ENCODE measurements at regions not wholly inside any gene's neighbourhood (a gene's known extent, or its start where the extent isn't known, plus 50 kb on each side); places are given as distances from the start of the nearest gene placed in this dataset.

- no peaks in the 10 kb centered on the region for H4K20me1 ChIP-seq (ENCODE audit: insufficient read depth, low read length)
- no peak overlapping the region for H3K27ac ChIP-seq (ENCODE audit: low read depth in 1 of 2, low read length in 2 of 2)
- no peaks in the 10 kb centered on the region for H3K27me3 ChIP-seq (ENCODE audit: control insufficient read depth in 2 of 2, insufficient read depth in 2 of 2, low read length in 2 of 2)
- Mint-ChIP-seq H3K4me1 (peaks cover 35% of the 10 kb centered on the region), H3K27ac (no peak overlapping the region), H3K4me3 (no peak overlapping the region), H3K9me3 (peaks cover 0 to 3% (median 0%) of the 10 kb centered on the region in 7 donors), H3K27me3 (ENCODE audit: low read depth in 3 of 3) (peaks cover 9 to 11% (median 11%) of the 10 kb centered on the region in 3 donors), H3K36me3 (no peaks in the 10 kb centered on the region)
- intact Hi-C loops (cut with micrococcal nuclease), result loop anchor here in 1 of 2 donors (5.0 kb wide), 1 partner anchor 95 kb away; no protein-coding TSS in a partner anchor
- no peaks in the 10 kb centered on the region for H3K9me3 ChIP-seq (replicated peaks in 1 of 2; ENCODE audit: control insufficient read depth in 1 of 2, insufficient read depth in 1 of 2, low read length in 2 of 2)
- no CpG with 5 or more reads among the region's 3 CpGs for WGBS (ENCODE audit: insufficient coverage)
- H3K79me2 ChIP-seq (ENCODE audit: insufficient read depth, low read length), result no peaks in the 10 kb centered on the region
- no peak for TF ChIP-seq CTCF (IDR thresholded peaks at IDR 0.05)
- no peak overlapping the region for H2AFZ ChIP-seq (ENCODE audit: insufficient read depth, low read depth, low read length, poor library complexity, severe bottlenecking)
- no peak overlapping the region for H3K9ac ChIP-seq (ENCODE audit: insufficient read depth, low read length, poor library complexity, severe bottlenecking)
- no peak overlapping the region for H3K4me3 ChIP-seq (replicated peaks in 1 of 3; ENCODE audit: low read depth in 2 of 3, low read length in 3 of 3)
- H3K4me1 ChIP-seq (ENCODE audit: control insufficient read depth in 1 of 2, insufficient read depth in 2 of 2, low read length in 2 of 2), result peaks cover 25 to 31% of the 10 kb centered on the region in 2 donors
- no peak for DNase-seq
- no peaks in the 10 kb centered on the region for H3K36me3 ChIP-seq (replicated peaks in 1 of 2; ENCODE audit: control insufficient read depth in 1 of 2, insufficient read depth in 2 of 2, low read length in 2 of 2)
- no peak overlapping the region for H3K4me2 ChIP-seq (replicated peaks; ENCODE audit: extremely low read depth, low read length, poor library complexity, severe bottlenecking)
Measured at GRCh38 chr1:19577561-19577960, 66.5 kb upstream of the NBL1 start.

GRCh38 chr1:19577036-19577435 is 67.1 kb upstream of the NBL1 start:
- WGBS (ENCODE audit: insufficient coverage), result 89% methylated on average over 3 of the region's 5 CpGs
- H2AFZ ChIP-seq (ENCODE audit: insufficient read depth, low read depth, low read length, poor library complexity, severe bottlenecking), result no peak overlapping the region
- H3K9me3 Mint-ChIP-seq, result peaks cover 0 to 3% (median 0%) of the 10 kb centered on the region in 7 donors
- peaks cover 11 to 14% (median 11%) of the 10 kb centered on the region in 3 donors for H3K27me3 Mint-ChIP-seq (ENCODE audit: low read depth in 3 of 3)
- intact Hi-C loops (cut with micrococcal nuclease), result loop anchor here in 1 of 2 donors (5.0 kb wide), 1 partner anchor 95 kb away; no protein-coding TSS in a partner anchor
- H4K20me1 ChIP-seq (ENCODE audit: insufficient read depth, low read length), result no peaks in the 10 kb centered on the region
- no peaks in the 10 kb centered on the region for H3K79me2 ChIP-seq (ENCODE audit: insufficient read depth, low read length)
- peaks cover 31% of the 10 kb centered on the region for H3K4me1 Mint-ChIP-seq
- peak overlapping the region in 1 of 2 donors; percentile 56 for H3K4me3 Mint-ChIP-seq
- TF ChIP-seq CTCF (IDR thresholded peaks at IDR 0.05), result no peak
- H3K4me1 ChIP-seq (ENCODE audit: control insufficient read depth in 1 of 2, insufficient read depth in 2 of 2, low read length in 2 of 2), result peaks cover 25 to 29% of the 10 kb centered on the region in 2 donors
- H3K27ac ChIP-seq (ENCODE audit: low read depth in 1 of 2, low read length in 2 of 2), result no peak overlapping the region
- H3K4me2 ChIP-seq (replicated peaks; ENCODE audit: extremely low read depth, low read length, poor library complexity, severe bottlenecking), result no peak overlapping the region
- no peaks in the 10 kb centered on the region for H3K27me3 ChIP-seq (ENCODE audit: control insufficient read depth in 2 of 2, insufficient read depth in 2 of 2, low read length in 2 of 2)
- DNase-seq, result no peak
- H3K36me3 Mint-ChIP-seq, result no peaks in the 10 kb centered on the region
- H3K9ac ChIP-seq (ENCODE audit: insufficient read depth, low read length, poor library complexity, severe bottlenecking), result no peak overlapping the region
- H3K9me3 ChIP-seq (replicated peaks in 1 of 2; ENCODE audit: control insufficient read depth in 1 of 2, insufficient read depth in 1 of 2, low read length in 2 of 2), result no peaks in the 10 kb centered on the region
- no peak overlapping the region for H3K27ac Mint-ChIP-seq
- no peaks in the 10 kb centered on the region for H3K36me3 ChIP-seq (replicated peaks in 1 of 2; ENCODE audit: control insufficient read depth in 1 of 2, insufficient read depth in 2 of 2, low read length in 2 of 2)
- H3K4me3 ChIP-seq (replicated peaks in 1 of 3; ENCODE audit: low read depth in 2 of 3, low read length in 3 of 3), result no peak overlapping the region

Data from CD14-positive monocyte (primary cell).